MM.1S (cell line): ENCODE measurements at regions not wholly inside any gene's neighbourhood (a gene's known extent, or its start where the extent isn't known, plus 50 kb on each side); places are given as distances from the start of the nearest gene placed in this dataset.

Experiments used
- DNase-seq: peaks from one replicate; pipeline ENCODE4 v3.0.0-alpha.2; 2015
- H2AFZ ChIP-seq: fragments of 300-600 bp; sonication (generic); 2 replicates; pipeline ENCODE4 v1.6.0; 2016; ENCODE audit warnings: antibody characterized with exemption, low read length
- H3F3A ChIP-seq: fragments of 300-600 bp; sonication (generic); 2 replicates; pipeline ENCODE4 v1.6.1; 2016; ENCODE audit warnings: mild to moderate bottlenecking, antibody characterized with exemption, low read length, moderate library complexity, mixed read lengths; ENCODE audit not compliant: insufficient read depth
- H3K27ac ChIP-seq: fragments of 300-600 bp; sonication (generic); 2 replicates; pipeline ENCODE4 v1.5.1; 2016; ENCODE audit warnings: mild to moderate bottlenecking, low read length
- H3K27me3 ChIP-seq: fragments of 300-600 bp; sonication (generic); replicated peaks from 2 replicates; pipeline ENCODE4 v1.6.0; 2016; ENCODE audit warnings: low read length; ENCODE audit not compliant: insufficient read depth
- H3K36me3 ChIP-seq: fragments of 300-600 bp; sonication (generic); replicated peaks from 2 replicates; pipeline ENCODE4 v1.6.1; 2016; ENCODE audit warnings: mild to moderate bottlenecking, low read length, mixed read lengths; ENCODE audit not compliant: insufficient read depth
- H3K4me1 ChIP-seq: fragments of 300-600 bp; sonication (generic); 2 replicates; pipeline ENCODE4 v1.6.1; 2016; ENCODE audit warnings: low read length, mixed read lengths
- H3K4me2 ChIP-seq: fragments of 300-600 bp; sonication (generic); 2 replicates; pipeline ENCODE4 v1.6.0; 2016; ENCODE audit warnings: low read depth, low read length
- H3K4me3 ChIP-seq: fragments of 300-600 bp; sonication (generic); 2 replicates; pipeline ENCODE4 v1.5.1; 2016; ENCODE audit warnings: low read length, mixed read lengths
- H3K79me2 ChIP-seq: fragments of 300-600 bp; sonication (generic); 2 replicates; pipeline ENCODE4 v1.6.1; 2016; ENCODE audit warnings: mixed run types, low read length, mixed read lengths
- H3K9ac ChIP-seq: fragments of 300-600 bp; sonication (generic); 2 replicates; pipeline ENCODE4 v1.6.1; 2016; ENCODE audit warnings: low read length, mixed read lengths
- H3K9me2 ChIP-seq: fragments of 300-600 bp; sonication (generic); replicated peaks from 2 replicates; pipeline ENCODE4 v1.6.1; 2016; ENCODE audit warnings: mild to moderate bottlenecking, low read length, mixed read lengths; ENCODE audit not compliant: insufficient read depth
- H3K9me3 ChIP-seq: fragments of 300-600 bp; sonication (generic); replicated peaks from 2 replicates; pipeline ENCODE4 v1.6.1; 2016; ENCODE audit warnings: mild to moderate bottlenecking, low read length, mixed read lengths; ENCODE audit not compliant: insufficient read depth
- H4K20me1 ChIP-seq: fragments of 300-600 bp; sonication (generic); 2 replicates; pipeline ENCODE4 v1.6.1; 2016; ENCODE audit warnings: mild to moderate bottlenecking, low read length, moderate library complexity, mixed read lengths; ENCODE audit not compliant: insufficient read depth
- EZH2 ChIP-seq: fragments of 300-600 bp; sonication (generic); optimal IDR thresholded peaks from 2 replicates; pipeline ENCODE3; 2017; ENCODE audit warnings: low read depth, mild to moderate bottlenecking, antibody characterized with exemption, low read length, mixed read lengths
- EZH2phosphoT487 ChIP-seq: fragments of 300-600 bp; sonication (generic); IDR thresholded peaks from 2 replicates; pipeline ENCODE4 v1.6.1; 2018; ENCODE audit warnings: antibody characterized with exemption, low read length
- TF ChIP-seq, protein P1 (sequence below): fragments of 300-600 bp; sonication (generic); IDR thresholded peaks from 2 replicates; pipeline ENCODE4 v1.5.1; 2016; ENCODE audit warnings: antibody characterized with exemption, low read length, mixed read lengths

DNA sequence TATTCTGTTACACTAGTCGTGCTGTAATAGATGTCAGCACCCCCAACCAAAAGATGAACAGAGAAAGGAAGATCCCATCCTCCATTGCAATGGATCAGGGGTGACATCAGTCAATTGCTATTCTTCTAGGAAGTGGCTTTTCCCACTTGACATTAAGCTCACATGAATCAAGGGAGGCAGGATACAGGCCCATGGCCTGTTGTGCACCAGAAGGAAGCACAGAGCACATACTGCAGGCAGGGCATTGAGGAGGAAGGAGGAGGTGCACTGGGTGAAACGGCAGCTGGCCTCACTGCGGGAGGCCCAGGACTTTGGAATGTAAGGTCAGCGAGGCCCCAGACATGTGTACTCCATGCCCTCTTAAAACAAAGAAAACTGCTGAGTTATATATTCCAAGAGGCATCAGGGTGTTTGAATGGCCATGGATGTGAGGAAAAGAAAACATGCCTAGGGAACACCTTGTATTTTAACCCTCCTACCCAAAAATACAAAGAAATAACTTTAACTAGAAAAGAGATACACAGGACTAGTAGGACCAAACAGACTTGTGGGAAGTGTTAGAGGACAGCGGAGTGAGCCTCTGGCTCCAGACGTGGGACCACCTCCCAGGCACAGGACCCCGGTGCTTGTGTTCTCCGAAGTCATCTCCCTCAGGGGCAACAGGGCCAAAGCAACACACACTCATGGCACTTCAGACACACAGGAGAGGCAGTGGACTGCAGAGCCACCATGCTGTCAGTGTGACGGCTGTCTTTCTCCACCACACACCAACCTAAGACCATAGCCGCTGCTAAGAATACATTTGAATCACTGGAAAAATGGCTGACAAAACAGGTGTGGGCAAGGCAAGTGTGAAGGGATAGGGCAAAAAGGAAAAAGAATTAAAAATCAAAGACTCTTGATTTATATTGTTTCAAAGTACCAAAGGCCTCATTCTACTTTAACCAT lies 51.4 kb upstream of the RIOK3 start:
- TF ChIP-seq EZH2 (no peak), EZH2phosphoT487 (no peak)
- TF ChIP-seq, protein P1, sequence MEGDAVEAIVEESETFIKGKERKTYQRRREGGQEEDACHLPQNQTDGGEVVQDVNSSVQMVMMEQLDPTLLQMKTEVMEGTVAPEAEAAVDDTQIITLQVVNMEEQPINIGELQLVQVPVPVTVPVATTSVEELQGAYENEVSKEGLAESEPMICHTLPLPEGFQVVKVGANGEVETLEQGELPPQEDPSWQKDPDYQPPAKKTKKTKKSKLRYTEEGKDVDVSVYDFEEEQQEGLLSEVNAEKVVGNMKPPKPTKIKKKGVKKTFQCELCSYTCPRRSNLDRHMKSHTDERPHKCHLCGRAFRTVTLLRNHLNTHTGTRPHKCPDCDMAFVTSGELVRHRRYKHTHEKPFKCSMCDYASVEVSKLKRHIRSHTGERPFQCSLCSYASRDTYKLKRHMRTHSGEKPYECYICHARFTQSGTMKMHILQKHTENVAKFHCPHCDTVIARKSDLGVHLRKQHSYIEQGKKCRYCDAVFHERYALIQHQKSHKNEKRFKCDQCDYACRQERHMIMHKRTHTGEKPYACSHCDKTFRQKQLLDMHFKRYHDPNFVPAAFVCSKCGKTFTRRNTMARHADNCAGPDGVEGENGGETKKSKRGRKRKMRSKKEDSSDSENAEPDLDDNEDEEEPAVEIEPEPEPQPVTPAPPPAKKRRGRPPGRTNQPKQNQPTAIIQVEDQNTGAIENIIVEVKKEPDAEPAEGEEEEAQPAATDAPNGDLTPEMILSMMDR = no peak

More for the DNA sequence above, 51.4 kb upstream of the RIOK3 start:
- H3K27ac ChIP-seq = no peak overlapping the region
- H3F3A ChIP-seq = no peaks in the 10 kb centered on the region
- no peaks in the 10 kb centered on the region for H3K27me3 ChIP-seq
- H3K79me2 ChIP-seq = no peaks in the 10 kb centered on the region
- no peaks in the 10 kb centered on the region for H4K20me1 ChIP-seq
- H3K9ac ChIP-seq = no peak overlapping the region
- H3K4me1 ChIP-seq = no peaks in the 10 kb centered on the region
- H3K36me3 ChIP-seq = no peaks in the 10 kb centered on the region
- H3K9me3 ChIP-seq = no peaks in the 10 kb centered on the region
- no peak overlapping the region for H2AFZ ChIP-seq
- no peak overlapping the region for H3K4me3 ChIP-seq
- no peak for DNase-seq
- no peak overlapping the region for H3K4me2 ChIP-seq
- no peaks in the 10 kb centered on the region for H3K9me2 ChIP-seq
